CD4-positive, CD25-positive, alpha-beta regulatory T cell (primary cell): ENCODE measurements at regions not wholly inside any gene's neighbourhood (a gene's known extent, or its start where the extent isn't known, plus 50 kb on each side); places are given as distances from the start of the nearest gene placed in this dataset.

Source experiments
- ATAC-seq, 2 donors: fragments of 150-1000 bp; cut with Tn5 transposase; one replicate each; pipeline ENCODE4 v1.10.0; 2021; ENCODE audit warnings: low read depth in 2 of 2, moderate number of reproducible peaks in 2 of 2, moderate library complexity in 1 of 2
- DNase-seq, 3 donors: peaks; one replicate each; pipeline versions ENCODE4 v3.0.0 to v3.0.0-alpha.2; 2012 to 2022; ENCODE audit warnings: mixed read lengths in 1 of 3
- H3K27ac ChIP-seq: one replicate; pipeline ENCODE4 v1.7.0; 2013; ENCODE audit warnings: mild to moderate bottlenecking, low read length; ENCODE audit not compliant: insufficient read depth, poor library complexity, severe bottlenecking
- H3K27me3 ChIP-seq: one replicate; pipeline ENCODE4 v1.7.0; 2013; ENCODE audit warnings: low read length; ENCODE audit not compliant: control insufficient read depth, insufficient read depth
- H3K36me3 ChIP-seq: one replicate; pipeline ENCODE4 v1.7.0; 2013; ENCODE audit warnings: mild to moderate bottlenecking, low read length, moderate library complexity; ENCODE audit not compliant: control insufficient read depth, insufficient read depth
- H3K4me1 ChIP-seq: 2 replicates; pipeline ENCODE4 v1.7.0; 2013; ENCODE audit warnings: mild to moderate bottlenecking, low read length; ENCODE audit not compliant: insufficient read depth, control insufficient read depth, poor library complexity, severe bottlenecking
- H3K4me3 ChIP-seq: one replicate; pipeline ENCODE4 v1.7.0; 2013; ENCODE audit warnings: low read depth, mild to moderate bottlenecking, low read length, moderate library complexity
- H3K9me3 ChIP-seq, 2 experiments: 1 replicate in 1 of 2; 2 replicates in 1 of 2; pipeline ENCODE4 v1.7.0; 2013; ENCODE audit warnings: low read length in 2 of 2, mild to moderate bottlenecking in 1 of 2, moderate library complexity in 1 of 2; ENCODE audit not compliant: control insufficient read depth in 2 of 2
- H3K27ac Mint-ChIP-seq, 3 donors: one replicate each; pipeline ENCODE4 v1.8.0; 2020 to 2022; ENCODE audit warnings: mild to moderate bottlenecking in 3 of 3, mixed read lengths in 3 of 3, moderate library complexity in 2 of 3
- H3K27me3 Mint-ChIP-seq: one replicate; pipeline ENCODE4 v1.8.0; 2022; ENCODE audit warnings: mild to moderate bottlenecking, mixed read lengths
- H3K36me3 Mint-ChIP-seq: one replicate; pipeline ENCODE4 v1.8.0; 2020; ENCODE audit warnings: mixed read lengths
- H3K4me1 Mint-ChIP-seq, 4 donors: one replicate each; pipeline ENCODE4 v1.8.0; 2020 to 2022; ENCODE audit warnings: mixed read lengths in 4 of 4, mild to moderate bottlenecking in 1 of 4
- H3K4me3 Mint-ChIP-seq, 4 donors: one replicate each; pipeline ENCODE4 v1.8.0; 2020 to 2022; ENCODE audit warnings: mild to moderate bottlenecking in 4 of 4, mixed read lengths in 4 of 4, moderate library complexity in 3 of 4
- H3K9me3 Mint-ChIP-seq, 7 donors: one replicate each; pipeline ENCODE4 v1.8.0; 2020 to 2022; ENCODE audit warnings: mixed read lengths in 7 of 7, mild to moderate bottlenecking in 3 of 7, moderate library complexity in 2 of 7

- H3K27me3 Mint-ChIP-seq = no peaks in the 10 kb centered on the region
- H3K27me3 ChIP-seq = no peaks in the 10 kb centered on the region
Observed at GRCh38 chr2:164439885-164440284, 181.4 kb downstream of the GRB14 start.

GRCh38 chr2:164439235-164439634 lies 182.0 kb downstream of the GRB14 start:
- no peaks in the 10 kb centered on the region for H3K27me3 Mint-ChIP-seq

More at GRCh38 chr2:164439885-164440284, 181.4 kb downstream of the GRB14 start:
- Mint-ChIP-seq H3K9me3 (peaks cover 0 to 6% (median 0%) of the 10 kb centered on the region in 7 donors), H3K4me3 (no peak overlapping the region), H3K27ac (no peak overlapping the region), H3K36me3 (no peaks in the 10 kb centered on the region), H3K4me1 (peaks cover 0 to 4% (median 0%) of the 10 kb centered on the region in 4 donors)
- H3K9me3 ChIP-seq = no peaks in the 10 kb centered on the region
- DNase-seq (no peak), ATAC-seq (no peak)
- H3K36me3 ChIP-seq = no peaks in the 10 kb centered on the region
- H3K4me1 ChIP-seq = no peaks in the 10 kb centered on the region
- H3K27ac ChIP-seq = no peak overlapping the region
- no peak overlapping the region for H3K4me3 ChIP-seq

GRCh38 chr2:164438490-164439205 lies 182.6 kb downstream of the GRB14 start:
- Mint-ChIP-seq H3K27ac (no peak overlapping the region), H3K9me3 (peaks cover 0 to 6% (median 0%) of the 10 kb centered on the region in 7 donors), H3K36me3 (no peaks in the 10 kb centered on the region), H3K4me3 (no peak overlapping the region), H3K4me1 (peaks cover 0 to 4% (median 0%) of the 10 kb centered on the region in 4 donors), H3K27me3 (no peaks in the 10 kb centered on the region)
- no peak for ATAC-seq
- no peak for DNase-seq
- Histone ChIP-seq H3K36me3 (no peaks in the 10 kb centered on the region), H3K9me3 (no peaks in the 10 kb centered on the region), H3K27me3 (no peaks in the 10 kb centered on the region), H3K27ac (no peak overlapping the region), H3K4me1 (no peaks in the 10 kb centered on the region), H3K4me3 (no peak overlapping the region)

More at GRCh38 chr2:164439235-164439634, 182.0 kb downstream of the GRB14 start:
- Histone ChIP-seq H3K27me3 (no peaks in the 10 kb centered on the region), H3K4me1 (no peaks in the 10 kb centered on the region), H3K4me3 (no peak overlapping the region), H3K27ac (no peak overlapping the region), H3K36me3 (no peaks in the 10 kb centered on the region), H3K9me3 (no peaks in the 10 kb centered on the region)
- ATAC-seq (no peak), DNase-seq (no peak)
- peaks cover 0 to 6% (median 0%) of the 10 kb centered on the region in 7 donors for H3K9me3 Mint-ChIP-seq
- no peak overlapping the region for H3K27ac Mint-ChIP-seq
- H3K36me3 Mint-ChIP-seq = no peaks in the 10 kb centered on the region
- peaks cover 0 to 4% (median 0%) of the 10 kb centered on the region in 4 donors for H3K4me1 Mint-ChIP-seq
- no peak overlapping the region for H3K4me3 Mint-ChIP-seq

- Histone ChIP-seq H3K4me3 (no peak overlapping the region), H3K36me3 (no peaks in the 10 kb centered on the region), H3K4me1 (no peaks in the 10 kb centered on the region), H3K27me3 (no peaks in the 10 kb centered on the region), H3K9me3 (no peaks in the 10 kb centered on the region), H3K27ac (no peak overlapping the region)
- Mint-ChIP-seq H3K9me3 (peaks cover 0 to 2% (median 0%) of the 10 kb centered on the region in 7 donors), H3K27ac (no peak overlapping the region), H3K36me3 (no peaks in the 10 kb centered on the region), H3K4me3 (no peak overlapping the region), H3K4me1 (peaks cover 0 to 4% (median 0%) of the 10 kb centered on the region in 4 donors), H3K27me3 (no peaks in the 10 kb centered on the region)
- no peak for ATAC-seq
- no peak for DNase-seq
Observed at GRCh38 chr2:164436131-164436530, 185.2 kb downstream of the GRB14 start.

- ATAC-seq (no peak), DNase-seq (peak in 1 of 3 donors; percentile 1)
- no peaks in the 10 kb centered on the region for H3K36me3 Mint-ChIP-seq
- no peaks in the 10 kb centered on the region for H3K9me3 ChIP-seq
- H3K4me1 Mint-ChIP-seq = no peaks in the 10 kb centered on the region
- H3K4me3 ChIP-seq = no peak overlapping the region
- H3K4me1 ChIP-seq = no peaks in the 10 kb centered on the region
- H3K27me3 ChIP-seq = no peaks in the 10 kb centered on the region
- no peak overlapping the region for H3K27ac Mint-ChIP-seq
- H3K27me3 Mint-ChIP-seq = no peaks in the 10 kb centered on the region
- H3K36me3 ChIP-seq = no peaks in the 10 kb centered on the region
- no peak overlapping the region for H3K27ac ChIP-seq
- H3K9me3 Mint-ChIP-seq = peaks cover 0 to 3% (median 0%) of the 10 kb centered on the region in 7 donors
- no peak overlapping the region for H3K4me3 Mint-ChIP-seq
Observed at GRCh38 chr2:164430166-164430783, 191.0 kb downstream of the GRB14 start.

- Histone ChIP-seq H3K27ac (no peak overlapping the region), H3K4me3 (no peak overlapping the region), H3K9me3 (no peaks in the 10 kb centered on the region), H3K4me1 (no peaks in the 10 kb centered on the region), H3K27me3 (no peaks in the 10 kb centered on the region), H3K36me3 (no peaks in the 10 kb centered on the region)
- ATAC-seq (no peak), DNase-seq (no peak)
- Mint-ChIP-seq H3K27ac (no peak overlapping the region), H3K9me3 (peaks cover 0 to 3% (median 1%) of the 10 kb centered on the region in 7 donors), H3K4me1 (no peaks in the 10 kb centered on the region), H3K27me3 (no peaks in the 10 kb centered on the region), H3K36me3 (no peaks in the 10 kb centered on the region), H3K4me3 (no peak overlapping the region)
Observed at GRCh38 chr2:164429354-164429753, 191.9 kb downstream of the GRB14 start.

GRCh38 chr2:164427111-164427510 lies 194.2 kb downstream of the GRB14 start:
- no peak overlapping the region for H3K27ac ChIP-seq
- DNase-seq = no peak
- H3K27ac Mint-ChIP-seq = no peak overlapping the region
- ATAC-seq = no peak
- no peak overlapping the region for H3K4me3 ChIP-seq
- no peaks in the 10 kb centered on the region for H3K36me3 Mint-ChIP-seq
- peaks cover 0 to 6% (median 3%) of the 10 kb centered on the region in 7 donors for H3K9me3 Mint-ChIP-seq
- H3K4me1 Mint-ChIP-seq = no peaks in the 10 kb centered on the region
- no peaks in the 10 kb centered on the region for H3K4me1 ChIP-seq
- H3K27me3 Mint-ChIP-seq = no peaks in the 10 kb centered on the region
- H3K36me3 ChIP-seq = no peaks in the 10 kb centered on the region
- no peak overlapping the region for H3K4me3 Mint-ChIP-seq
- no peaks in the 10 kb centered on the region for H3K9me3 ChIP-seq
- H3K27me3 ChIP-seq = no peaks in the 10 kb centered on the region

GRCh38 chr2:164420787-164421186 lies 200.5 kb downstream of the GRB14 start:
- H3K9me3 ChIP-seq = no peaks in the 10 kb centered on the region
- no peaks in the 10 kb centered on the region for H3K36me3 ChIP-seq
- DNase-seq (no peak), ATAC-seq (no peak)
- H3K4me1 ChIP-seq = no peaks in the 10 kb centered on the region
- H3K36me3 Mint-ChIP-seq = no peaks in the 10 kb centered on the region
- H3K27ac Mint-ChIP-seq = no peak overlapping the region
- no peak overlapping the region for H3K4me3 Mint-ChIP-seq
- H3K27me3 ChIP-seq = no peaks in the 10 kb centered on the region
- no peak overlapping the region for H3K27ac ChIP-seq
- H3K9me3 Mint-ChIP-seq = peaks cover 0 to 6% (median 4%) of the 10 kb centered on the region in 7 donors
- H3K27me3 Mint-ChIP-seq = no peaks in the 10 kb centered on the region
- H3K4me1 Mint-ChIP-seq = no peaks in the 10 kb centered on the region
- H3K4me3 ChIP-seq = no peak overlapping the region
